Posterior vena cava (tissue), 2 donors: ENCODE measurements at regions not wholly inside any gene's neighbourhood (a gene's known extent, or its start where the extent isn't known, plus 50 kb on each side); places are given as distances from the start of the nearest gene placed in this dataset.

Source experiments
- DNase-seq: peaks from one replicate; pipeline ENCODE4 v3.0.0-alpha.2; 2020; ENCODE audit warnings: low spot score
- intact Hi-C, 2 donors: fragments of 100-400 bp; cut with DNase I; formaldehyde crosslinking; loops; one replicate each; pipeline versions ENCODE4 v1.14.1 to v1.14.2; 2022 to 2023
- donor health status: DM: yes; HTN: yes; CAD: no.
- donor health status: DM: yes; HTN: yes; CAD: no.

- no peak for DNase-seq
- intact Hi-C loops, result loop anchor here (2.0 kb wide), 1 partner anchor 275 kb away; no protein-coding TSS in a partner anchor
These were observed 84.2 kb upstream of the SEC11C start for GRCh38 chr18:59055345-59056032.

DNA sequence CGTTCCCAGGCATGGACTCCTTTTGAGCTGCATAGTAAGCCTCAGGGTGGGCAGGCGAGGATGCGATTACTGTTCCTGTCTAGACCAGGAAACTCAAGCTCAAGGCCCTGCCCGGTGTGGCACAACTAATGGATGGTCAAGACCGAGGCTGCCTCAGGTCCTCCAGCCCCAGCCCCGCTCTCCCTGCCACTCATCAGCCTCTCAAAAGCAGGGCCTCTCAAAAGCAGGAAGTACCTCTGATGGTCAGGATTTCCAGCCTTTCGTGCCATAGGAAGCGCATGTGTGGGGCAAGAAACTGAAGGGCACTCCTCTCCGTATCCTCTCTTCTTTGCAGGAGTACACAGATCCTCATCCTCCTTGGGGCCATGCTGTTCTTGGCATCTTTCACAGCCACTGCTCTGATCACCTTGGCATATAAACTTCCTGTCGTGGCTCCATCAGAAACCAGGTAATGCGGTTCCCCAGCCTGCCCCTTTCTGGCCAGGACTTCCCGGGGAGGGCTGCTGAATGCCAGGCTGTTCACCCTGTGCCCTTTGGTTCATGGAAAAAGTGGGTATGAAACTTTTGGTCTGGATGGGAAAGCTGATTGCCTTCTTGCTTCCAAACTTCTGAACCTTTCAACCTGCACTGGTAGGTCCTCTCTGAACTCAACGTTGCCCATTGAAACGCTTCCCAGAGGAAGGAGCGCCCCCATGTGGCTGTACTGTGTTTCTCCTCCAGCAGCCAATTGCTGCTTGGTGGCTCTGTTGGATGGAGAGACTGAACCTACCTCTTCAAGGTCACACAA is 82.8 kb upstream of the SEC11C start:
- intact Hi-C loops, result loop anchor here (2.0 kb wide), 1 partner anchor 276 kb away; no protein-coding TSS in a partner anchor
- DNase-seq, result peak; percentile 91

DNA sequence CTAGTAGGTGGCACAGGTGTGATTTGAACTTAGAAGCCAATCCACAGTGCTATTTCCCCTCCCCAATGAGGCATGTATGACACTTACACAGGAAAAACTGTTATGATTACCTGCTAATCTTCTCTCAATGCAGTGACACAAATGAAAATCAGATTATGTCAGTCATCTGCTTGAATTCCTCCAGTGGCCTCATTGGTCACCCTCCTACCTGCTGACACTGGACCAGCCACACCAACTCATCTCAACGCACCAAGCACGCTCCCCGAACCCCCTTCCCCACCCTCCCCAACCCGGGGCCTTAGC is 82.2 kb upstream of the SEC11C start:
- no peak for DNase-seq
- intact Hi-C loops, result loop anchor here (2.0 kb wide), 1 partner anchor 277 kb away; no protein-coding TSS in a partner anchor

GRCh38 chr18:59057969-59058368 is 81.7 kb upstream of the SEC11C start:
- intact Hi-C loops, result loop anchor here (2.0 kb wide), 1 partner anchor 277 kb away; no protein-coding TSS in a partner anchor
- DNase-seq, result no peak

- DNase-seq, result no peak
- intact Hi-C loops, result no loop called here
These were observed 80.5 kb upstream of the SEC11C start for GRCh38 chr18:59059140-59059539.

- DNase-seq, result no peak
- intact Hi-C loops, result no loop called here
These were observed 79.1 kb upstream of the SEC11C start for GRCh38 chr18:59060551-59060950.

- intact Hi-C loops, result no loop called here
These were observed 77.6 kb upstream of the SEC11C start for GRCh38 chr18:59061914-59062642.

GRCh38 chr18:59062643-59063006 is 77.1 kb upstream of the SEC11C start:
- intact Hi-C loops, result no loop called here
- DNase-seq, result no peak

More at GRCh38 chr18:59061914-59062642, 77.6 kb upstream of the SEC11C start:
- DNase-seq, result no peak

GRCh38 chr18:59063300-59063906 is 76.3 kb upstream of the SEC11C start:
- DNase-seq, result no peak
- intact Hi-C loops, result no loop called here

GRCh38 chr18:59063912-59064311 is 75.8 kb upstream of the SEC11C start:
- intact Hi-C loops, result no loop called here
- no peak for DNase-seq

- DNase-seq, result no peak
- intact Hi-C loops, result no loop called here
These were observed 74.0 kb upstream of the SEC11C start for GRCh38 chr18:59065684-59066083.

GRCh38 chr18:59067873-59068272 is 71.8 kb upstream of the SEC11C start:
- DNase-seq, result no peak
- intact Hi-C loops, result no loop called here

GRCh38 chr18:59068276-59069071 is 71.2 kb upstream of the SEC11C start:
- DNase-seq, result no peak
- intact Hi-C loops, result no loop called here

- DNase-seq, result peak; percentile 93
- intact Hi-C loops, result no loop called here
These were observed 69.3 kb upstream of the SEC11C start for GRCh38 chr18:59070181-59070912.

- intact Hi-C loops, result no loop called here
- no peak for DNase-seq
These were observed 66.8 kb upstream of the SEC11C start for GRCh38 chr18:59072727-59073421.

GRCh38 chr18:59075923-59076322 is 63.8 kb upstream of the SEC11C start:
- intact Hi-C loops, result loop anchor here in 1 of 2 donors (5.0 kb wide), 1 partner anchor 544 kb away; no protein-coding TSS in a partner anchor
- DNase-seq, result no peak

DNA sequence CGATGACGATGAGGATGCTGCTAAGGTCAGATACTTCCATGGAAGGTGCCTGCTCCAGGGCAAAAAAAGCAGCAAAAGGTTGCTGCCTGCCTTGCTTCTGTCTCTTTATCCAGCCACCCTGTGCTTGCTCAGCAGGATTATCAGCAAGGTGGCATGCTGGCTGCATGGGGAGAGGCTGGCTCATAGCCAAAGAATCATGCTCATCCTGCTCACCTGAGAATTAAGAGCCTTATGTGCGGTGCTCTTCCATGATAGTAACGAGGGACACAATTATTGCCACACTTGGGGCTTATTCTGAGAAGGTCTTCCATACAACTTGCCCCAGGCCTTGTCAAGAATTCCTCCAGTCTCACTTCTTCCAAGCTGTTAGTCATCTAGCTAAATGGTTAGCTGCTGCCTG is 60.4 kb upstream of the SEC11C start:
- DNase-seq, result no peak
- intact Hi-C loops, result loop anchor here in 1 of 2 donors (5.0 kb wide), 1 partner anchor 547 kb away; no protein-coding TSS in a partner anchor
